Fibroblast of pulmonary artery (primary cell): ENCODE measurements at regions not wholly inside any gene's neighbourhood (a gene's known extent, or its start where the extent isn't known, plus 50 kb on each side); places are given as distances from the start of the nearest gene placed in this dataset.
"Not testable (repeated sequence)": the region's sequence is repeated elsewhere in the genome, so short reads cannot be mapped to it uniquely, and the experiment has no call there.

Experiments
- DNase-seq: peaks from one replicate; pipeline ENCODE4 v3.0.0-alpha.2; 2010; ENCODE audit warnings: low read depth
- H3K4me3 ChIP-seq: replicated peaks from 2 replicates; pipeline ENCODE4 v1.5.1; 2011; ENCODE audit warnings: low read depth, mild to moderate bottlenecking, control low read depth, low read length, moderate library complexity
- TF ChIP-seq, protein P1 (sequence below): IDR thresholded peaks from 2 replicates; pipeline ENCODE4 v1.5.1; 2011; ENCODE audit warnings: mild to moderate bottlenecking, control low read depth, low read length, inconsistent platforms; ENCODE audit errors: missing control alignments

GRCh38 chr7:79761876-79762429, 308.5 kb upstream of the MAGI2 start:
- no peak overlapping the region for H3K4me3 ChIP-seq
- TF ChIP-seq, protein P1, sequence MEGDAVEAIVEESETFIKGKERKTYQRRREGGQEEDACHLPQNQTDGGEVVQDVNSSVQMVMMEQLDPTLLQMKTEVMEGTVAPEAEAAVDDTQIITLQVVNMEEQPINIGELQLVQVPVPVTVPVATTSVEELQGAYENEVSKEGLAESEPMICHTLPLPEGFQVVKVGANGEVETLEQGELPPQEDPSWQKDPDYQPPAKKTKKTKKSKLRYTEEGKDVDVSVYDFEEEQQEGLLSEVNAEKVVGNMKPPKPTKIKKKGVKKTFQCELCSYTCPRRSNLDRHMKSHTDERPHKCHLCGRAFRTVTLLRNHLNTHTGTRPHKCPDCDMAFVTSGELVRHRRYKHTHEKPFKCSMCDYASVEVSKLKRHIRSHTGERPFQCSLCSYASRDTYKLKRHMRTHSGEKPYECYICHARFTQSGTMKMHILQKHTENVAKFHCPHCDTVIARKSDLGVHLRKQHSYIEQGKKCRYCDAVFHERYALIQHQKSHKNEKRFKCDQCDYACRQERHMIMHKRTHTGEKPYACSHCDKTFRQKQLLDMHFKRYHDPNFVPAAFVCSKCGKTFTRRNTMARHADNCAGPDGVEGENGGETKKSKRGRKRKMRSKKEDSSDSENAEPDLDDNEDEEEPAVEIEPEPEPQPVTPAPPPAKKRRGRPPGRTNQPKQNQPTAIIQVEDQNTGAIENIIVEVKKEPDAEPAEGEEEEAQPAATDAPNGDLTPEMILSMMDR = no peak
- DNase-seq = no peak

- H3K4me3 ChIP-seq, DNase-seq: not testable (repeated sequence)
These were observed 297.5 kb upstream of the MAGI2 start for GRCh38 chr7:79750941-79751340.

- DNase-seq = no peak
- TF ChIP-seq, protein P1 = no peak
- no peak overlapping the region for H3K4me3 ChIP-seq
These were observed 296.4 kb upstream of the MAGI2 start for GRCh38 chr7:79749856-79750255.

DNA sequence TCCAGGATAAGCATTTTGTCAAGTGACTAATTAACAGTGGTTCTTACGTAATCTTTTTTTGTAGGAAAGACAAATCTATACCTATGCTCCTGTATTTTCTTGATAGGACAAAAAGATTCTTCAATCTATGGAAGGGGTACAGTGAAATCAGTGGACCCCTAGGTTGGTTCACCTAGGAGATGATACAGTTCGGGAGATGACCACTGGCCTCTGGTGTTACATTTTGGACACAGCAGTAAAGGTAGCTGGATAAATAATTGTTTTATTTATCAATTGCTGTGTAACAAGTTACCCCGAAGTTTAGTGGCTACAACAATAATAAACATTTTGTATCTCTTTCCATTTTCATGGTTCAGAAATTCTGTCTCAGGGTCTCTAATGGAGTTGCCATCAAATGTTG, 288.2 kb upstream of the MAGI2 start:
- peak; percentile 26 for DNase-seq
- TF ChIP-seq, protein P1 = peak; percentile 46
- no peak overlapping the region for H3K4me3 ChIP-seq

GRCh38 chr7:79740076-79740475, 286.6 kb upstream of the MAGI2 start:
- no peak overlapping the region for H3K4me3 ChIP-seq
- no peak for DNase-seq
- TF ChIP-seq, protein P1 = no peak

- not testable (repeated sequence) for H3K4me3 ChIP-seq, DNase-seq
These were observed 285.7 kb upstream of the MAGI2 start for GRCh38 chr7:79739036-79739709.

- no peak overlapping the region for H3K4me3 ChIP-seq
- no peak for DNase-seq
- TF ChIP-seq, protein P1 = no peak
These were observed 283.0 kb upstream of the MAGI2 start for GRCh38 chr7:79736418-79736817.

DNA sequence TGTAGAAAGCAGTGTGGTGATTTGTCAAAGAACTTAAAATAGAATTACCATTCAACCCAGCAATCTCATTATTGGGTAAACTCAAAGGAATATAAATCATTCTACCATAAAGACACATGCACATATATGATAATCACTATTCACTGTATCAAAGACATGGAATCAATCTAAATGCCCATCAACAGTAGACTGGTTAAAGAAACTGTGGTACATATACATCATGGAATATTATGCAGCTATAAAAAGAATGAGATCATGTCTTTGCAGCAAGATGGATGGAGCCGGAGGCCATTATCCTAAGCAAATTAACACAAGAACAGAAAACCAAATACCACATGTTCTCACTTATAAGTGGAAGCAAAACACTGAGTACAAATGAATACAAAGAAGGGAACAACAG, 281.5 kb upstream of the MAGI2 start:
- no peak for DNase-seq
- no peak overlapping the region for H3K4me3 ChIP-seq
- TF ChIP-seq, protein P1 = no peak
